Spleen (tissue), 7 donors: ENCODE measurements at regions not wholly inside any gene's neighbourhood (a gene's known extent, or its start where the extent isn't known, plus 50 kb on each side); places are given as distances from the start of the nearest gene placed in this dataset.

Experiments used
- POLR2A ChIP-seq, 3 donors: fragments of 450-650 bp; IDR thresholded peaks; one replicate each; pipeline ENCODE4 v1.5.1; 2017; ENCODE audit warnings: antibody characterized with exemption in 3 of 3, mild to moderate bottlenecking in 1 of 3
- POLR2AphosphoS5 ChIP-seq, 3 donors: sonication (generic); formaldehyde crosslinking; IDR thresholded peaks; one replicate each; pipeline ENCODE4 v1.5.1; 2017; ENCODE audit warnings: antibody characterized with exemption in 3 of 3
- TF ChIP-seq, protein P1 (sequence below), 11 experiments: fragments of 200-600 bp in 7 of 11; fragments of 450-650 bp in 4 of 11; sonication (generic) in 4 of 11; IDR thresholded peaks in 8 of 11; conservative IDR thresholded peaks in 3 of 11; 1 replicate in 7 of 11; 2 replicates in 4 of 11; pipeline versions ENCODE4 v1.4.0 to v1.8.0; 2016 to 2021; ENCODE audit warnings: antibody characterized with exemption in 11 of 11, inconsistent platforms in 4 of 11, mild to moderate bottlenecking in 1 of 11
- donor health status: DM: no; HTN: no; CAD: no; lungs with moderate emphysema.
- donor health status: DM: no; HTN: no; CAD: no.
- donor health status: DM: no; HTN: no; CAD: no.

DNA sequence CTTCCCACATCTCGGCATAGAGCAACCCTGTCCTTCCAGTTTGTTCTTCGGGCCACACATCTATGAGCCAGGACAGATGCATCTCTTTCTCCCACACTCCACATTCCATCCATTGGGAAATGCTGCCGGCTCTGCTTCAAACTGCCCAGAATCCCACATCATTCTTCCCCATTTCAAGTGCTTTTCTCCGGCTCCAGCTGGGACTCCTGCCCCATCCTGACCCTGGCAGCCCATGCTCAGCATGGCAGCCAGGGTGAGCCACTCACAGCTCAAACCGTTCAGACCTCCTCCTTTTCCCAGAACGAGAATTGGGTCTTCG is 132.8 kb upstream of the SDK2 start:
- TF ChIP-seq, protein P1, sequence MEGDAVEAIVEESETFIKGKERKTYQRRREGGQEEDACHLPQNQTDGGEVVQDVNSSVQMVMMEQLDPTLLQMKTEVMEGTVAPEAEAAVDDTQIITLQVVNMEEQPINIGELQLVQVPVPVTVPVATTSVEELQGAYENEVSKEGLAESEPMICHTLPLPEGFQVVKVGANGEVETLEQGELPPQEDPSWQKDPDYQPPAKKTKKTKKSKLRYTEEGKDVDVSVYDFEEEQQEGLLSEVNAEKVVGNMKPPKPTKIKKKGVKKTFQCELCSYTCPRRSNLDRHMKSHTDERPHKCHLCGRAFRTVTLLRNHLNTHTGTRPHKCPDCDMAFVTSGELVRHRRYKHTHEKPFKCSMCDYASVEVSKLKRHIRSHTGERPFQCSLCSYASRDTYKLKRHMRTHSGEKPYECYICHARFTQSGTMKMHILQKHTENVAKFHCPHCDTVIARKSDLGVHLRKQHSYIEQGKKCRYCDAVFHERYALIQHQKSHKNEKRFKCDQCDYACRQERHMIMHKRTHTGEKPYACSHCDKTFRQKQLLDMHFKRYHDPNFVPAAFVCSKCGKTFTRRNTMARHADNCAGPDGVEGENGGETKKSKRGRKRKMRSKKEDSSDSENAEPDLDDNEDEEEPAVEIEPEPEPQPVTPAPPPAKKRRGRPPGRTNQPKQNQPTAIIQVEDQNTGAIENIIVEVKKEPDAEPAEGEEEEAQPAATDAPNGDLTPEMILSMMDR (IDR thresholded peaks at IDR 0.05 in 8 of 11, conservative IDR thresholded peaks at IDR 0.05 in 3 of 11): peak in 1 of 11 experiments; percentile 11
- TF ChIP-seq POLR2A (IDR thresholded peaks at IDR 0.05) (no peak), POLR2AphosphoS5 (IDR thresholded peaks at IDR 0.05) (peak in 2 of 3 donors; percentile 43 to 49)
